ENCODE measurements at regions not wholly inside any gene's neighbourhood (a gene's known extent, or its start where the extent isn't known, plus 50 kb on each side); places are given as distances from the start of the nearest gene placed in this dataset.

GRCh38 chr18:51480407-51481261 lies 283.2 kb upstream of the MEX3C start:
- no peaks in the 10 kb centered on the region for H3K27me3 ChIP-seq (ENCODE audit: control insufficient read depth, insufficient read depth, low read length)
- POLR2A ChIA-PET = no interaction called here
- H3K4me3 ChIP-seq (ENCODE audit: low read depth, low read length) = no peak overlapping the region
- no peaks in the 10 kb centered on the region for H3K36me3 ChIP-seq (ENCODE audit: control insufficient read depth, insufficient read depth, low read length)
- no peak for DNase-seq (ENCODE audit: low read depth)
- TF ChIP-seq, protein P1, sequence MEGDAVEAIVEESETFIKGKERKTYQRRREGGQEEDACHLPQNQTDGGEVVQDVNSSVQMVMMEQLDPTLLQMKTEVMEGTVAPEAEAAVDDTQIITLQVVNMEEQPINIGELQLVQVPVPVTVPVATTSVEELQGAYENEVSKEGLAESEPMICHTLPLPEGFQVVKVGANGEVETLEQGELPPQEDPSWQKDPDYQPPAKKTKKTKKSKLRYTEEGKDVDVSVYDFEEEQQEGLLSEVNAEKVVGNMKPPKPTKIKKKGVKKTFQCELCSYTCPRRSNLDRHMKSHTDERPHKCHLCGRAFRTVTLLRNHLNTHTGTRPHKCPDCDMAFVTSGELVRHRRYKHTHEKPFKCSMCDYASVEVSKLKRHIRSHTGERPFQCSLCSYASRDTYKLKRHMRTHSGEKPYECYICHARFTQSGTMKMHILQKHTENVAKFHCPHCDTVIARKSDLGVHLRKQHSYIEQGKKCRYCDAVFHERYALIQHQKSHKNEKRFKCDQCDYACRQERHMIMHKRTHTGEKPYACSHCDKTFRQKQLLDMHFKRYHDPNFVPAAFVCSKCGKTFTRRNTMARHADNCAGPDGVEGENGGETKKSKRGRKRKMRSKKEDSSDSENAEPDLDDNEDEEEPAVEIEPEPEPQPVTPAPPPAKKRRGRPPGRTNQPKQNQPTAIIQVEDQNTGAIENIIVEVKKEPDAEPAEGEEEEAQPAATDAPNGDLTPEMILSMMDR (IDR thresholded peaks at IDR 0.05; ENCODE audit: insufficient read depth, low read depth, low read length) = no peak
- CTCF ChIA-PET = interaction anchor here (1.4 kb wide), 1 partner anchor 12 kb away, joined by 3 read pairs; no protein-coding TSS in a partner anchor

- DNase-seq (ENCODE audit: low read depth) = no peak
- CTCF ChIA-PET = interaction anchor here (0.7 kb wide), 1 partner anchor 70 kb away, joined by 3 read pairs; no protein-coding TSS in a partner anchor
- H3K36me3 ChIP-seq (ENCODE audit: control insufficient read depth, insufficient read depth, low read length) = no peaks in the 10 kb centered on the region
- no peak overlapping the region for H3K4me3 ChIP-seq (ENCODE audit: low read depth, low read length)
- H3K27me3 ChIP-seq (ENCODE audit: control insufficient read depth, insufficient read depth, low read length) = no peaks in the 10 kb centered on the region
- TF ChIP-seq, protein P1 (IDR thresholded peaks at IDR 0.05; ENCODE audit: insufficient read depth, low read depth, low read length) = no peak
- POLR2A ChIA-PET = no interaction called here
Observed at GRCh38 chr18:51486735-51487366, 289.4 kb upstream of the MEX3C start.

DNA sequence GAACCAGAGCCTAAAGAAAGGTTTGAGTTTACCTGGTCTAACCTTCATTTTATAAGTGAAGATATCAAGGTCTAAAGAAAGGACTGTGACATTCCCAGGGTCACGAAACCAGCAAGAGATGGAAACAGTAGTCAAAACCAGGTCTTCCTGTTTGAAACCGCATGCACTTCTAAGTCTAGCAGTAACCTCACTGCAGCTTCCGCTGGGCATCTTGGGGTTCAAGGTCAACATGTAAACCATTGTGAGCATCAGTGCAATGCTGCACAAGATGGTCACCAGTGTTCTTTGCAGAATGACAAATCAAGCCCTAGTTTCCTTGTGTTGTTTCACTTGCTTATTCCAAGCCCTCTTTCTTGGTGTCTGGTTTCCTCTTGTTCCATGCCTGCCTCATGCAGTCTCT lies 292.9 kb upstream of the MEX3C start:
- TF ChIP-seq, protein P1 (IDR thresholded peaks at IDR 0.05; ENCODE audit: insufficient read depth, low read depth, low read length) = no peak
- no peak for DNase-seq (ENCODE audit: low read depth)
- ChIA-PET CTCF (no interaction called here), POLR2A (no interaction called here)
- Histone ChIP-seq H3K36me3 (ENCODE audit: control insufficient read depth, insufficient read depth, low read length) (no peaks in the 10 kb centered on the region), H3K4me3 (ENCODE audit: low read depth, low read length) (no peak overlapping the region), H3K27me3 (ENCODE audit: control insufficient read depth, insufficient read depth, low read length) (no peaks in the 10 kb centered on the region)

GRCh38 chr18:51490860-51491259 lies 293.4 kb upstream of the MEX3C start:
- no peak for DNase-seq (ENCODE audit: low read depth)
- Histone ChIP-seq H3K36me3 (ENCODE audit: control insufficient read depth, insufficient read depth, low read length) (no peaks in the 10 kb centered on the region), H3K27me3 (ENCODE audit: control insufficient read depth, insufficient read depth, low read length) (no peaks in the 10 kb centered on the region), H3K4me3 (ENCODE audit: low read depth, low read length) (no peak overlapping the region)
- POLR2A ChIA-PET = no interaction called here
- CTCF ChIA-PET = no interaction called here
- TF ChIP-seq, protein P1 (IDR thresholded peaks at IDR 0.05; ENCODE audit: insufficient read depth, low read depth, low read length) = no peak

GRCh38 chr18:51491678-51492372 lies 294.3 kb upstream of the MEX3C start:
- no peaks in the 10 kb centered on the region for H3K27me3 ChIP-seq (ENCODE audit: control insufficient read depth, insufficient read depth, low read length)
- no peaks in the 10 kb centered on the region for H3K36me3 ChIP-seq (ENCODE audit: control insufficient read depth, insufficient read depth, low read length)
- ChIA-PET CTCF (interaction anchor here (1.0 kb wide), 1 partner anchor 11 kb away, joined by 3 read pairs; no protein-coding TSS in a partner anchor), POLR2A (no interaction called here)
- TF ChIP-seq, protein P1 (IDR thresholded peaks at IDR 0.05; ENCODE audit: insufficient read depth, low read depth, low read length) = no peak
- no peak overlapping the region for H3K4me3 ChIP-seq (ENCODE audit: low read depth, low read length)
- no peak for DNase-seq (ENCODE audit: low read depth)
